ENCODE measurements at regions not wholly inside any gene's neighbourhood (a gene's known extent, or its start where the extent isn't known, plus 50 kb on each side); places are given as distances from the start of the nearest gene placed in this dataset.

GRCh38 chr15:62850791-62851291 is 191.7 kb upstream of the TPM1 start:
- WGBS, 2 donors, result 75 to 84% methylated on average over 7 to 9 of the region's 9 CpGs
- Histone ChIP-seq H3K4me1 (peaks cover 60% of the 10 kb centered on the region), H3K27ac (peak overlapping the region in 3 of 4 donors; percentile 14 to 76 (median 65)), H3K27me3 (no peaks in the 10 kb centered on the region), H3K4me3 (no peak overlapping the region), H3K36me3 (replicated peaks in 1 of 2; ENCODE audit: insufficient read depth in 1 of 2, low read depth in 2 of 2) (no peaks in the 10 kb centered on the region), H3K9me3 (no peaks in the 10 kb centered on the region)
- ATAC-seq, result peak; percentile 29
- TF ChIP-seq POLR2A (IDR thresholded peaks at IDR 0.05) (no peak), CTCF (IDR thresholded peaks at IDR 0.05) (no peak)
- no peak for DNase-seq
- intact Hi-C loops (cut with DNase I), result no loop called here

GRCh38 chr15:62853114-62853840 is 189.3 kb upstream of the TPM1 start:
- DNase-seq (peak in 3 of 4 donors; percentile 38 to 71 (median 47)), ATAC-seq (peak; percentile 44)
- Histone ChIP-seq H3K36me3 (replicated peaks in 1 of 2; ENCODE audit: insufficient read depth in 1 of 2, low read depth in 2 of 2) (no peaks in the 10 kb centered on the region), H3K9me3 (no peaks in the 10 kb centered on the region), H3K4me3 (no peak overlapping the region), H3K27ac (peak overlapping the region in 3 of 4 donors; percentile 40 to 70 (median 68)), H3K4me1 (peaks cover 73% of the 10 kb centered on the region), H3K27me3 (no peaks in the 10 kb centered on the region)
- 39 to 46% methylated on average over 5 of the region's 5 CpGs for WGBS, 2 donors
- TF ChIP-seq POLR2A (IDR thresholded peaks at IDR 0.05), result no peak
- intact Hi-C loops (cut with DNase I), result no loop called here

GRCh38 chr15:62853841-62854225 is 188.7 kb upstream of the TPM1 start:
- DNase-seq (peak in 2 of 4 donors; percentile 21 to 25), ATAC-seq (no peak)
- TF ChIP-seq CTCF (IDR thresholded peaks at IDR 0.05), result no peak
- TF ChIP-seq POLR2A (IDR thresholded peaks at IDR 0.05), result no peak
- WGBS, 2 donors, result 29 to 55% methylated on average over 6 of the region's 6 CpGs
- intact Hi-C loops (cut with DNase I), result no loop called here
- no peaks in the 10 kb centered on the region for H3K27me3 ChIP-seq
- H3K36me3 ChIP-seq (replicated peaks in 1 of 2; ENCODE audit: insufficient read depth in 1 of 2, low read depth in 2 of 2), result no peaks in the 10 kb centered on the region
- H3K4me3 ChIP-seq, result no peak overlapping the region
- no peaks in the 10 kb centered on the region for H3K9me3 ChIP-seq
- H3K27ac ChIP-seq, result peak overlapping the region in 3 of 4 donors; percentile 40 to 70 (median 68)
- peaks cover 72% of the 10 kb centered on the region for H3K4me1 ChIP-seq

- ATAC-seq (no peak), DNase-seq (no peak)
- Histone ChIP-seq H3K9me3 (no peaks in the 10 kb centered on the region), H3K36me3 (replicated peaks in 1 of 2; ENCODE audit: insufficient read depth in 1 of 2, low read depth in 2 of 2) (no peaks in the 10 kb centered on the region), H3K27ac (peak overlapping the region in 2 of 4 donors; percentile 40 to 70), H3K4me3 (no peak overlapping the region), H3K4me1 (peaks cover 65% of the 10 kb centered on the region), H3K27me3 (no peaks in the 10 kb centered on the region)
- TF ChIP-seq POLR2A (IDR thresholded peaks at IDR 0.05) (no peak), CTCF (IDR thresholded peaks at IDR 0.05) (no peak)
- intact Hi-C loops (cut with DNase I), result no loop called here
- 85 to 88% methylated on average over 12 of the region's 12 CpGs for WGBS, 2 donors
Measured at GRCh38 chr15:62854420-62855084, 188.0 kb upstream of the TPM1 start.

- peaks cover 59% of the 10 kb centered on the region for H3K4me1 ChIP-seq
- H3K27ac ChIP-seq, result no peak overlapping the region
- 88 to 89% methylated on average over 7 of the region's 7 CpGs for WGBS, 2 donors
- no peak for DNase-seq
- H3K36me3 ChIP-seq (replicated peaks in 1 of 2; ENCODE audit: insufficient read depth in 1 of 2, low read depth in 2 of 2), result no peaks in the 10 kb centered on the region
- no peak for ATAC-seq
- no peaks in the 10 kb centered on the region for H3K27me3 ChIP-seq
- no peaks in the 10 kb centered on the region for H3K9me3 ChIP-seq
- intact Hi-C loops (cut with DNase I), result no loop called here
- no peak overlapping the region for H3K4me3 ChIP-seq
- TF ChIP-seq CTCF (IDR thresholded peaks at IDR 0.05) (no peak), POLR2A (IDR thresholded peaks at IDR 0.05) (no peak)
Measured at GRCh38 chr15:62855085-62855476, 187.5 kb upstream of the TPM1 start.

Data from body of pancreas (tissue), 4 donors.